Activated naive CD4-positive, alpha-beta T cell treated with anti-CD3 and anti-CD28 coated beads, Interleukin-2, amount 50 U/mL, for 72 hours (primary cell): ENCODE measurements at regions not wholly inside any gene's neighbourhood (a gene's known extent, or its start where the extent isn't known, plus 50 kb on each side); places are given as distances from the start of the nearest gene placed in this dataset.

Experiments used
- ATAC-seq, 2 donors: fragments of 150-1000 bp; cut with Tn5 transposase; 2 replicates each; pipeline ENCODE4 v1.10.0; 2021; ENCODE audit warnings: mild to moderate bottlenecking in 2 of 2, moderate library complexity in 2 of 2
- DNase-seq, 2 donors: peaks; one replicate each; pipeline ENCODE4 v3.0.0; 2021 to 2022; ENCODE audit warnings: low spot score in 2 of 2
- H3K27ac Mint-ChIP-seq, 2 donors: one replicate each; pipeline ENCODE4 v1.8.0; 2022; ENCODE audit warnings: mild to moderate bottlenecking in 2 of 2, mixed read lengths in 2 of 2
- H3K36me3 Mint-ChIP-seq, 2 donors: one replicate each; pipeline ENCODE4 v1.8.0; 2022; ENCODE audit warnings: mixed read lengths in 2 of 2
- H3K9me3 Mint-ChIP-seq, 2 donors: one replicate each; pipeline ENCODE4 v1.8.0; 2022; ENCODE audit warnings: mixed read lengths in 2 of 2

GRCh38 chr10:131585761-131586160, 274.2 kb upstream of the TCERG1L start:
- no peaks in the 10 kb centered on the region for H3K36me3 Mint-ChIP-seq
- DNase-seq (no peak), ATAC-seq (no peak)
- H3K27ac Mint-ChIP-seq, result no peak overlapping the region
- peaks cover 0 to 4% of the 10 kb centered on the region in 2 donors for H3K9me3 Mint-ChIP-seq

GRCh38 chr10:131586958-131587357, 275.4 kb upstream of the TCERG1L start:
- ATAC-seq, result no peak
- Mint-ChIP-seq H3K36me3 (no peaks in the 10 kb centered on the region), H3K27ac (no peak overlapping the region), H3K9me3 (peaks cover 0 to 4% of the 10 kb centered on the region in 2 donors)
- DNase-seq, result no peak

- H3K9me3 Mint-ChIP-seq, result peaks cover 0 to 4% of the 10 kb centered on the region in 2 donors
- H3K27ac Mint-ChIP-seq, result no peak overlapping the region
- ATAC-seq (no peak), DNase-seq (no peak)
- no peaks in the 10 kb centered on the region for H3K36me3 Mint-ChIP-seq
Measured at GRCh38 chr10:131587976-131588680, 276.6 kb upstream of the TCERG1L start.

GRCh38 chr10:131588704-131589220, 277.2 kb upstream of the TCERG1L start:
- no peak for DNase-seq

GRCh38 chr10:131590567-131590966, 279.0 kb upstream of the TCERG1L start:
- DNase-seq (no peak), ATAC-seq (no peak)
- no peaks in the 10 kb centered on the region for H3K36me3 Mint-ChIP-seq
- H3K27ac Mint-ChIP-seq, result no peak overlapping the region
- H3K9me3 Mint-ChIP-seq, result peaks cover 0 to 2% of the 10 kb centered on the region in 2 donors

More at GRCh38 chr10:131588704-131589220, 277.2 kb upstream of the TCERG1L start:
- Mint-ChIP-seq H3K36me3 (no peaks in the 10 kb centered on the region), H3K27ac (no peak overlapping the region), H3K9me3 (peaks cover 0 to 4% of the 10 kb centered on the region in 2 donors)
- no peak for ATAC-seq

GRCh38 chr10:131591936-131592335, 280.4 kb upstream of the TCERG1L start:
- ATAC-seq (no peak), DNase-seq (no peak)
- Mint-ChIP-seq H3K27ac (no peak overlapping the region), H3K36me3 (no peaks in the 10 kb centered on the region), H3K9me3 (no peaks in the 10 kb centered on the region)

- DNase-seq, result no peak
- Mint-ChIP-seq H3K36me3 (peaks cover 0 to 9% of the 10 kb centered on the region in 2 donors), H3K27ac (no peak overlapping the region), H3K9me3 (peaks cover 8 to 16% of the 10 kb centered on the region in 2 donors)
- ATAC-seq, result no peak
Measured at GRCh38 chr10:131609176-131609575, 291.6 kb upstream of the PPP2R2D start.

- ATAC-seq (no peak), DNase-seq (no peak)
- Mint-ChIP-seq H3K27ac (no peak overlapping the region), H3K36me3 (peaks cover 0 to 6% of the 10 kb centered on the region in 2 donors), H3K9me3 (peaks cover 0 to 9% of the 10 kb centered on the region in 2 donors)
Measured at GRCh38 chr10:131615150-131615549, 285.7 kb upstream of the PPP2R2D start.

GRCh38 chr10:131616040-131616439, 284.8 kb upstream of the PPP2R2D start:
- H3K9me3 Mint-ChIP-seq, result peaks cover 0 to 9% of the 10 kb centered on the region in 2 donors
- DNase-seq (no peak), ATAC-seq (no peak)
- H3K36me3 Mint-ChIP-seq, result peaks cover 0 to 6% of the 10 kb centered on the region in 2 donors
- H3K27ac Mint-ChIP-seq, result no peak overlapping the region

- no peak for ATAC-seq
- Mint-ChIP-seq H3K36me3 (peaks cover 0 to 6% of the 10 kb centered on the region in 2 donors), H3K9me3 (peaks cover 0 to 9% of the 10 kb centered on the region in 2 donors), H3K27ac (no peak overlapping the region)
- no peak for DNase-seq
Measured at GRCh38 chr10:131617113-131617858, 283.5 kb upstream of the PPP2R2D start.

- Mint-ChIP-seq H3K27ac (no peak overlapping the region), H3K36me3 (peaks cover 0 to 6% of the 10 kb centered on the region in 2 donors), H3K9me3 (peaks cover 0 to 6% of the 10 kb centered on the region in 2 donors)
- ATAC-seq, result no peak
- no peak for DNase-seq
Measured at GRCh38 chr10:131618587-131619267, 282.1 kb upstream of the PPP2R2D start.

- Mint-ChIP-seq H3K36me3 (no peaks in the 10 kb centered on the region), H3K9me3 (no peaks in the 10 kb centered on the region), H3K27ac (no peak overlapping the region)
- no peak for ATAC-seq
- DNase-seq, result no peak
Measured at GRCh38 chr10:131620314-131620713, 280.5 kb upstream of the PPP2R2D start.

GRCh38 chr10:131620904-131621303, 279.9 kb upstream of the PPP2R2D start:
- ATAC-seq, result no peak
- H3K9me3 Mint-ChIP-seq, result no peaks in the 10 kb centered on the region

GRCh38 chr10:131621784-131622624, 278.8 kb upstream of the PPP2R2D start:
- no peak for ATAC-seq
- H3K9me3 Mint-ChIP-seq, result no peaks in the 10 kb centered on the region
- H3K27ac Mint-ChIP-seq, result peak overlapping the region in 1 of 2 donors; percentile 44
- H3K36me3 Mint-ChIP-seq, result no peaks in the 10 kb centered on the region
- no peak for DNase-seq

More at GRCh38 chr10:131620904-131621303, 279.9 kb upstream of the PPP2R2D start:
- no peak for DNase-seq
- Mint-ChIP-seq H3K36me3 (no peaks in the 10 kb centered on the region), H3K27ac (no peak overlapping the region)

GRCh38 chr10:131625041-131625440, 275.8 kb upstream of the PPP2R2D start:
- ATAC-seq, result no peak
- Mint-ChIP-seq H3K27ac (no peak overlapping the region), H3K9me3 (peaks cover 0 to 9% of the 10 kb centered on the region in 2 donors), H3K36me3 (no peaks in the 10 kb centered on the region)
- DNase-seq, result no peak

GRCh38 chr10:131626274-131626673, 274.5 kb upstream of the PPP2R2D start:
- no peak overlapping the region for H3K27ac Mint-ChIP-seq
- peaks cover 0 to 9% of the 10 kb centered on the region in 2 donors for H3K9me3 Mint-ChIP-seq
- DNase-seq (no peak), ATAC-seq (no peak)
- no peaks in the 10 kb centered on the region for H3K36me3 Mint-ChIP-seq
